SK-N-SH (cell line): ENCODE measurements at regions not wholly inside any gene's neighbourhood (a gene's known extent, or its start where the extent isn't known, plus 50 kb on each side); places are given as distances from the start of the nearest gene placed in this dataset.

ENCODE experiments used
- FOXJ3 ChIP-seq: sonication (generic); formaldehyde crosslinking; IDR thresholded peaks from 2 replicates; pipeline ENCODE4 v1.5.1; 2020; ENCODE audit warnings: mild to moderate bottlenecking, missing genetic modification reagents
- FOXM1 ChIP-seq: IDR thresholded peaks from 2 replicates; pipeline ENCODE4 v1.4.0; 2012; ENCODE audit warnings: low read depth, mild to moderate bottlenecking
- PBX3 ChIP-seq: IDR thresholded peaks from 2 replicates; pipeline ENCODE4; 2012
- RAD21 ChIP-seq: IDR thresholded peaks from 2 replicates; pipeline ENCODE4 v1.6.1; 2012; ENCODE audit warnings: mild to moderate bottlenecking, low read length
- RCOR1 ChIP-seq: fragments of 150-350 bp; IDR thresholded peaks from 2 replicates; pipeline ENCODE4 v1.6.1; 2017; ENCODE audit warnings: antibody characterized with exemption, low read length
- REST ChIP-seq: IDR thresholded peaks from 2 replicates; pipeline ENCODE4 v1.6.1; 2012; ENCODE audit warnings: mild to moderate bottlenecking, low read depth, low read length, moderate library complexity
- RFX5 ChIP-seq: IDR thresholded peaks from 2 replicates; pipeline ENCODE4 v1.6.1; 2012; ENCODE audit warnings: mild to moderate bottlenecking, improper control_type of control experiment, low read length
- RXRA ChIP-seq: IDR thresholded peaks from 2 replicates; pipeline ENCODE4 v1.4.0; 2012; ENCODE audit warnings: low read depth, mild to moderate bottlenecking, borderline replicate concordance
- TCF12 ChIP-seq: IDR thresholded peaks from 2 replicates; pipeline ENCODE4 v1.4.0; 2012
- TF ChIP-seq, protein P1 (sequence below): fragments of 200-600 bp; sonication (generic); IDR thresholded peaks from 2 replicates; pipeline ENCODE4 v1.6.1; 2017; ENCODE audit warnings: antibody characterized with exemption, mild to moderate bottlenecking, moderate library complexity
- TF ChIP-seq, protein P2 (sequence below): fragments of 150-350 bp; IDR thresholded peaks from 2 replicates; pipeline ENCODE4 v1.6.1; 2016; ENCODE audit warnings: mild to moderate bottlenecking, low read depth, low read length

DNA sequence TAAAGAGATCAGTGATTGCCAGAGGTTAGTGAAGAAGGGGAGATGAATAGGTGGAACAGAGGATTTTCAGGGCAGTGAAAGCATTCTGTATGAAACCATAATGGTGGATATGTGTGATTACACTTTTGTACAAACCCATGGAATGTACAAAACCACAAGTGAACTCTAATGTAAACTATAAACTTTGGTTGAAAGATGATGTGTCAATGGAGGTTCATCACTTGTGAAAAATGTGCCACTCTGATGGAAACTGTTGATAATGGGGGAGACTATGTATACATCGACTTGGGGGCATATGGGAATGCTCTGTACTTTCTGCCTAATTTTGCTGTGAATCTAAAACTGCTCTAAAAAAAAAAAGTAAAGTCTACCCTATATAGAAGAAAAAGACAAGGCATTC is 68.7 kb upstream of the ARHGEF3 start:
- TF ChIP-seq PBX3 (peak; percentile 25; the same call in 1 of the 2 replicates), RCOR1 (no peak), REST (no peak), FOXJ3 (CRISPR knock-in tag) (no peak), FOXM1 (no peak), RAD21 (no peak), RFX5 (no peak), RXRA (no peak), TCF12 (0 out of 2 replicates have a peak, but pooled peaks have one; percentile 13)
- TF ChIP-seq, protein P1, sequence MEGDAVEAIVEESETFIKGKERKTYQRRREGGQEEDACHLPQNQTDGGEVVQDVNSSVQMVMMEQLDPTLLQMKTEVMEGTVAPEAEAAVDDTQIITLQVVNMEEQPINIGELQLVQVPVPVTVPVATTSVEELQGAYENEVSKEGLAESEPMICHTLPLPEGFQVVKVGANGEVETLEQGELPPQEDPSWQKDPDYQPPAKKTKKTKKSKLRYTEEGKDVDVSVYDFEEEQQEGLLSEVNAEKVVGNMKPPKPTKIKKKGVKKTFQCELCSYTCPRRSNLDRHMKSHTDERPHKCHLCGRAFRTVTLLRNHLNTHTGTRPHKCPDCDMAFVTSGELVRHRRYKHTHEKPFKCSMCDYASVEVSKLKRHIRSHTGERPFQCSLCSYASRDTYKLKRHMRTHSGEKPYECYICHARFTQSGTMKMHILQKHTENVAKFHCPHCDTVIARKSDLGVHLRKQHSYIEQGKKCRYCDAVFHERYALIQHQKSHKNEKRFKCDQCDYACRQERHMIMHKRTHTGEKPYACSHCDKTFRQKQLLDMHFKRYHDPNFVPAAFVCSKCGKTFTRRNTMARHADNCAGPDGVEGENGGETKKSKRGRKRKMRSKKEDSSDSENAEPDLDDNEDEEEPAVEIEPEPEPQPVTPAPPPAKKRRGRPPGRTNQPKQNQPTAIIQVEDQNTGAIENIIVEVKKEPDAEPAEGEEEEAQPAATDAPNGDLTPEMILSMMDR = no peak
- TF ChIP-seq, protein P2, sequence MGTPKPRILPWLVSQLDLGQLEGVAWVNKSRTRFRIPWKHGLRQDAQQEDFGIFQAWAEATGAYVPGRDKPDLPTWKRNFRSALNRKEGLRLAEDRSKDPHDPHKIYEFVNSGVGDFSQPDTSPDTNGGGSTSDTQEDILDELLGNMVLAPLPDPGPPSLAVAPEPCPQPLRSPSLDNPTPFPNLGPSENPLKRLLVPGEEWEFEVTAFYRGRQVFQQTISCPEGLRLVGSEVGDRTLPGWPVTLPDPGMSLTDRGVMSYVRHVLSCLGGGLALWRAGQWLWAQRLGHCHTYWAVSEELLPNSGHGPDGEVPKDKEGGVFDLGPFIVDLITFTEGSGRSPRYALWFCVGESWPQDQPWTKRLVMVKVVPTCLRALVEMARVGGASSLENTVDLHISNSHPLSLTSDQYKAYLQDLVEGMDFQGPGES = no peak
